BLaER1 treated with 17β-estradiol and CSF1 and Interleukin-3, amounts not matched to agents 10 nM and 100 nM (cell line): ENCODE measurements at regions not wholly inside any gene's neighbourhood (a gene's known extent, or its start where the extent isn't known, plus 50 kb on each side); places are given as distances from the start of the nearest gene placed in this dataset.

Source experiments
- H3K27ac ChIP-seq, 11 experiments: shearing (Covaris generic); formaldehyde crosslinking; 2 replicates each; pipeline ENCODE4 v1.8.1; 2022
- H3K27me3 ChIP-seq, 11 experiments: shearing (Covaris generic); formaldehyde crosslinking; 2 replicates each; pipeline ENCODE4 v1.8.1; 2022
- H3K36me3 ChIP-seq, 11 experiments: shearing (Covaris generic); formaldehyde crosslinking; 2 replicates each; pipeline ENCODE4 v1.8.1; 2022
- H3K4me1 ChIP-seq, 10 experiments: shearing (Covaris generic); formaldehyde crosslinking; 2 replicates each; pipeline ENCODE4 v1.8.1; 2022
- H3K4me2 ChIP-seq, 11 experiments: shearing (Covaris generic); formaldehyde crosslinking; 2 replicates each; pipeline ENCODE4 v1.8.1; 2022
- H3K4me3 ChIP-seq, 10 experiments: shearing (Covaris generic); formaldehyde crosslinking; 2 replicates each; pipeline ENCODE4 v1.8.1; 2022
- H3K9ac ChIP-seq, 11 experiments: shearing (Covaris generic); formaldehyde crosslinking; 2 replicates each; pipeline ENCODE4 v1.8.1; 2022
- H3K9me3 ChIP-seq, 11 experiments: shearing (Covaris generic); formaldehyde crosslinking; replicated peaks in 1 of 11; 2 replicates each; pipeline ENCODE4 v1.8.1; 2022
- H4K20me1 ChIP-seq, 11 experiments: shearing (Covaris generic); formaldehyde crosslinking; 2 replicates each; pipeline ENCODE4 v1.8.1; 2022
- Cebpa-rat ChIP-seq, 11 experiments: shearing (Covaris generic); IDR thresholded peaks; 2 replicates each; pipeline ENCODE4 v1.8.1; 2022

DNA sequence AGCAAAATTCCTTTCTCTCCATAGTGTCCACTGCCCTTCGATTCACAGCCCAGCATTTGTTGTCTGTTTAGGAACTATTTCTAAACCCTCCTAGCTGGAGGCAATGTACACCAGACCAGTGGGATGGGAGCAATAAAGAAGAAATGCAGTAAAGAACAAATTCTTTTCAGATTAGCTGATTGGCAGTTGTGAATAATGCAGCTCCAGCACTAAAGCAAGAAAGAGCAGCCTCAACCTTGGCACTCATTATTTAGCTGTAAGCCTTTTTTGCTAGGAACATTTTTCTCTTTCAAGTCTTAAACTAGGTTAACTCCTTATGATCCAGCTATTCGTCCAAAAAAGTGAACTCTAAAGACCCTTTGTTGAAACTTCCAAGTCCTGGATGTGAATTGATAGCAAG lies 580.5 kb upstream of the STXBP6 start:
- no peak overlapping the region for H3K4me2 ChIP-seq
- no peaks in the 10 kb centered on the region for H3K27me3 ChIP-seq
- no peak overlapping the region for H3K27ac ChIP-seq
- no peaks in the 10 kb centered on the region for H3K4me1 ChIP-seq
- H4K20me1 ChIP-seq = no peaks in the 10 kb centered on the region
- H3K36me3 ChIP-seq = no peaks in the 10 kb centered on the region
- no peak overlapping the region for H3K9ac ChIP-seq
- H3K4me3 ChIP-seq = no peak overlapping the region
- H3K9me3 ChIP-seq = peaks cover 0 to 1% (median 0%) of the 10 kb centered on the region in 11 experiments; a peak in 1 of 22 replicates
- TF ChIP-seq Cebpa-rat (IDR thresholded peaks at IDR 0.05) = no peak

DNA sequence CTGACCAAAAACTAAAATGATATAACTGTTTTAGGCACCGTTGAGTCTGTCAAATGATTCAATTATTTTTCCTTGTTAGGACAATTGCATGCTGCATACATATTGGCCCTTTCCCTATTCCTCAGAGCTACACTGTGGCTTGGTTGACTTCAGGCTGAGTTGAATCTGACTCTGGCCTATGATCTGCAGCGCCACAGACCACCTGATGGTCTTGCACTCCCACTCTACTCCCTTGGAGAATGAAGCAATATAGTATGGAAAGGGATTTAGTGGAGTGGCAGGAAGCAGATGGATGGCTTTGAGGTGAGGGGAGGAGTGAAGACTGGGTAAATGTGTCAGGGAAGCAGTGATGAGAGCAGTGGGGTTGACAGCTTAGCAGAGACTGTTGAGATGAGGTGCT lies 579.0 kb upstream of the STXBP6 start:
- no peak for TF ChIP-seq Cebpa-rat (IDR thresholded peaks at IDR 0.05)
- Histone ChIP-seq H3K4me3 (no peak overlapping the region), H3K9ac (no peak overlapping the region), H3K27ac (no peak overlapping the region), H3K4me1 (no peaks in the 10 kb centered on the region), H3K27me3 (no peaks in the 10 kb centered on the region), H3K36me3 (no peaks in the 10 kb centered on the region), H4K20me1 (no peaks in the 10 kb centered on the region), H3K9me3 (peaks cover 0 to 9% (median 0%) of the 10 kb centered on the region in 11 experiments; a peak in 1 of 22 replicates), H3K4me2 (no peak overlapping the region)

- H3K27me3 ChIP-seq = no peaks in the 10 kb centered on the region
- H3K4me3 ChIP-seq = no peak overlapping the region
- no peak for TF ChIP-seq Cebpa-rat (IDR thresholded peaks at IDR 0.05)
- H3K9ac ChIP-seq = no peak overlapping the region
- no peaks in the 10 kb centered on the region for H4K20me1 ChIP-seq
- H3K4me2 ChIP-seq = no peak overlapping the region
- no peaks in the 10 kb centered on the region for H3K36me3 ChIP-seq
- no peak overlapping the region for H3K27ac ChIP-seq
- H3K4me1 ChIP-seq = no peaks in the 10 kb centered on the region
- peaks cover 0 to 9% (median 0%) of the 10 kb centered on the region in 11 experiments; a peak in 1 of 22 replicates for H3K9me3 ChIP-seq
Observed at GRCh38 chr14:25628390-25628789, 578.4 kb upstream of the STXBP6 start.

DNA sequence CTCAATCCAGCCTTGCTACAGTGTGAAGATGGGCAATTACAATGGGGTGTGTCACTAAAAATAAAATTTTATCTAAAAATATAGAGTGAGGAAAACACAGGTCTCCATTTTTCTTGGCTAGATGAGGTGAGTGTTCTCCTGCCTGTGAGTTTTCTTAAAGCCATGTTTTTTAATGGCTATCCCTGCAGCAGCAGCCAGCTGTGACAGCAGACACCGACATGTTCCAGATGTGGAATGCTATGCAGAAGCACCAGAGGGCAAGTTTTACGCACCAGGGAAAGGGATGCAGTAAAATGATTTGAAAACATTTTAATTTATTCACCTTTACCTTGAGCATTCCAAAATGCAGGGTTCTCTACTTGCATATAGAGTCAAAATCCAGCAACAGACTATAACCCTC lies 577.0 kb upstream of the STXBP6 start:
- Histone ChIP-seq H3K27me3 (no peaks in the 10 kb centered on the region), H3K4me3 (no peak overlapping the region), H3K9ac (no peak overlapping the region), H3K4me2 (no peak overlapping the region), H4K20me1 (no peaks in the 10 kb centered on the region), H3K27ac (no peak overlapping the region), H3K36me3 (no peaks in the 10 kb centered on the region), H3K9me3 (peaks cover 0 to 9% (median 0%) of the 10 kb centered on the region in 11 experiments; a peak in 1 of 22 replicates), H3K4me1 (no peaks in the 10 kb centered on the region)
- TF ChIP-seq Cebpa-rat (IDR thresholded peaks at IDR 0.05) = no peak

GRCh38 chr14:25622763-25623162 lies 572.8 kb upstream of the STXBP6 start:
- Histone ChIP-seq H3K9me3 (peaks cover 1 to 18% (median 9%) of the 10 kb centered on the region in 11 experiments; a peak in 17 of 22 replicates), H3K36me3 (no peaks in the 10 kb centered on the region), H3K9ac (no peak overlapping the region), H3K4me3 (no peak overlapping the region), H3K27ac (no peak overlapping the region), H4K20me1 (no peaks in the 10 kb centered on the region), H3K27me3 (no peaks in the 10 kb centered on the region), H3K4me1 (peaks cover 0 to 10% (median 0%) of the 10 kb centered on the region in 10 experiments; a peak in 1 of 20 replicates), H3K4me2 (no peak overlapping the region)
- no peak for TF ChIP-seq Cebpa-rat (IDR thresholded peaks at IDR 0.05)

GRCh38 chr14:25620515-25620914 lies 570.6 kb upstream of the STXBP6 start:
- no peak for TF ChIP-seq Cebpa-rat (IDR thresholded peaks at IDR 0.05)
- no peaks in the 10 kb centered on the region for H3K36me3 ChIP-seq
- H3K27me3 ChIP-seq = no peaks in the 10 kb centered on the region
- H3K27ac ChIP-seq = no peak overlapping the region
- H3K4me1 ChIP-seq = peaks cover 0 to 10% (median 0%) of the 10 kb centered on the region in 10 experiments; a peak in 1 of 20 replicates
- no peak overlapping the region for H3K4me2 ChIP-seq
- no peaks in the 10 kb centered on the region for H4K20me1 ChIP-seq
- no peak overlapping the region for H3K4me3 ChIP-seq
- H3K9me3 ChIP-seq = peaks cover 19 to 34% (median 26%) of the 10 kb centered on the region in 11 experiments
- no peak overlapping the region for H3K9ac ChIP-seq

DNA sequence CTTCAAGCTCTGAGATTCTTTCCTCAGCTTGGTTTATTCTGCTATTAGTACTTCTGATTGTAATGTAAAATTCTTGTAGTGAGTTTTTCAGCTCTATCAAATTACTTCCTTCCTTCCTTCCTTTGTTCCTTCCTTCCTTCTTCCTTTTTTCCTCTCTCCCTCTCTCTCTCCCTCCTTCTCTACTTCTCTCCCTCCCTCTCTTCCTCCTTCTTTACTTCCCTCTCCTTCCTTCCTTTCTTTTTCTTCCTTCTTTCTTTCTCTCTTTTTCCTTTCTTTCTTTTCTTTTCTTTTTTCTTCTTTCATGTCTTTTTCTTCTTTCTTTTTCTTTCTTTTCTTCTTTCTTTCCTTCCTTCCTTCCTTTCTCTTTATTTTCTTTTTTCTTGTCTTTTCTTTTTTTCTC lies 565.2 kb upstream of the STXBP6 start:
- H3K27ac ChIP-seq = no peak overlapping the region
- H3K36me3 ChIP-seq = no peaks in the 10 kb centered on the region
- H3K4me1 ChIP-seq = peaks cover 0 to 6% (median 0%) of the 10 kb centered on the region in 10 experiments; a peak in 1 of 20 replicates
- H3K27me3 ChIP-seq = no peaks in the 10 kb centered on the region
- no peak overlapping the region for H3K4me2 ChIP-seq
- peaks cover 19 to 33% (median 27%) of the 10 kb centered on the region in 11 experiments for H3K9me3 ChIP-seq
- H3K4me3 ChIP-seq = no peak overlapping the region
- no peak for TF ChIP-seq Cebpa-rat (IDR thresholded peaks at IDR 0.05)
- no peak overlapping the region for H3K9ac ChIP-seq
- H4K20me1 ChIP-seq = no peaks in the 10 kb centered on the region

DNA sequence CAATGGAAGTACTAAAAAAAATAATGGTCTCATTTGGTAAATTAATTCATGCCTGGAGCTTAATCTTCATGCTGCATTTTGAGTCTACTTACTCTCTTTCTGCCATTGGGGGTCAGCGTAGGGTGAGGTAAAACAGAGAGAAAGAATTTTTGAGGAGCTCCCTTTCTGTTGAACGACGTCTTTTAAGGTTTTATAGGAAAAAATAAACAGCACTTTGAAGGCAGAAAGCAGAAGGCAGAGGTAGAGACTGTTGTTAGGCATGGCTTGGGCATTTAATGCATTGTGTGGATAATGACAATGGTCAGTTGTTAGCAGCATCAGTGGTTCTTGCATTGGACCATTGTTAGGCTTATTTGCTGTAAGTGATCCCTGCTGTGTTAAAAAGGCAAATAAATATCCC lies 557.2 kb upstream of the STXBP6 start:
- Histone ChIP-seq H3K27ac (no peak overlapping the region), H4K20me1 (no peaks in the 10 kb centered on the region), H3K9me3 (peaks cover 0 to 5% (median 0%) of the 10 kb centered on the region in 11 experiments; a peak in 2 of 22 replicates), H3K36me3 (no peaks in the 10 kb centered on the region), H3K4me3 (no peak overlapping the region), H3K4me2 (no peak overlapping the region), H3K27me3 (no peaks in the 10 kb centered on the region), H3K4me1 (no peaks in the 10 kb centered on the region), H3K9ac (no peak overlapping the region)
- TF ChIP-seq Cebpa-rat (IDR thresholded peaks at IDR 0.05) = no peak

DNA sequence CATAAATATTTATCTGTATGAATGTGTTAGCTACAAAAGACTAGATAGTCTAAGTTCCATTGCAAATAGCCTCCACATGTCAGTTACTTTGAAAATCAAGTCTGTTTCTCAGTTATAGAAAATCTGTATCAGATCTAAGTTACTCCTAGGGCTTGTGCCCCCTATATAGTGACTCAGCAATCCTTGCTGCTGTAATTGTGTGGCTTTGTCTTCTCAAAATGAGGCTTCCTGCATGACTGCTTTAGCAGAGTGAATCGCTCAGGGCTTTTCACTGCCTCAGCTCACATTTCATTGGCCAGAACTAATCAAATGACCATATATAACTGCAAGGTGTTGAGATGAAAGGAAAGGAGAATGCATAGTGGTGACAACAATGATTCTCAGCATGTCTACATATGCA lies 552.2 kb upstream of the STXBP6 start:
- TF ChIP-seq Cebpa-rat (IDR thresholded peaks at IDR 0.05) = no peak
- no peaks in the 10 kb centered on the region for H4K20me1 ChIP-seq
- no peaks in the 10 kb centered on the region for H3K4me1 ChIP-seq
- H3K9me3 ChIP-seq = peaks cover 9 to 15% (median 11%) of the 10 kb centered on the region in 11 experiments; a peak in 18 of 22 replicates
- no peak overlapping the region for H3K9ac ChIP-seq
- no peak overlapping the region for H3K4me2 ChIP-seq
- no peaks in the 10 kb centered on the region for H3K36me3 ChIP-seq
- H3K4me3 ChIP-seq = no peak overlapping the region
- no peaks in the 10 kb centered on the region for H3K27me3 ChIP-seq
- no peak overlapping the region for H3K27ac ChIP-seq

DNA sequence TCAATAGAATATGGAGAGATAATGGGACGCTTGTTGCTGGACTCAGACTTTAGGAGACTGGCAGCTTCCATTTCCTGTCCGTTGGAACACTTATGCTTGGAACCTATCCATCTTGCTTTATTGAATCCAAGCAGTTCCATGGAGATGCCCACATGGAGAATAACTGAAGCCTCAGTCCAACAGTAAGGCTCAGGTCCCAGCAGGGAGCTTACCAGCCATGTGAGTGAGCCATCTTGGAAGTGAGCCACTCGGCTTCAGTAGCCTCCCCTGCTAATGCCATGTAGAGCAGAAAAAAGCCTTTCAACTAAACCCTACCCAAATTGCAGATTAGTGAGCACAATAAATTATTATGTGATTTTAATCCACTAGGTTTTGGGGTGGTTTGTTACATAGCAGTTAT lies 538.8 kb upstream of the STXBP6 start:
- no peak overlapping the region for H3K4me2 ChIP-seq
- no peaks in the 10 kb centered on the region for H3K4me1 ChIP-seq
- no peak overlapping the region for H3K4me3 ChIP-seq
- no peaks in the 10 kb centered on the region for H4K20me1 ChIP-seq
- H3K27me3 ChIP-seq = no peaks in the 10 kb centered on the region
- H3K27ac ChIP-seq = no peak overlapping the region
- TF ChIP-seq Cebpa-rat (IDR thresholded peaks at IDR 0.05) = no peak
- H3K9ac ChIP-seq = no peak overlapping the region
- no peaks in the 10 kb centered on the region for H3K36me3 ChIP-seq
- H3K9me3 ChIP-seq = peaks cover 0 to 16% (median 0%) of the 10 kb centered on the region in 11 experiments; a peak in 4 of 22 replicates
